A673 (cell line): ENCODE measurements at regions not wholly inside any gene's neighbourhood (a gene's known extent, or its start where the extent isn't known, plus 50 kb on each side); places are given as distances from the start of the nearest gene placed in this dataset.

Source experiments
- EZH2 ChIP-seq: fragments of 200-600 bp; sonication (generic); IDR thresholded peaks from 2 replicates; pipeline ENCODE4 v1.6.1; 2017; ENCODE audit warnings: borderline replicate concordance, low read depth, mild to moderate bottlenecking, mixed read lengths, antibody characterized with exemption, low read length; ENCODE audit not compliant: poor library complexity, severe bottlenecking
- TF ChIP-seq, protein P1 (sequence below): fragments of 300-800, 200-600 bp; sonication (generic); conservative IDR thresholded peaks from 2 replicates; pipeline ENCODE4 v1.5.1; 2017; ENCODE audit warnings: low read depth, mild to moderate bottlenecking, antibody characterized with exemption, low read length, moderate library complexity, mixed read lengths

DNA sequence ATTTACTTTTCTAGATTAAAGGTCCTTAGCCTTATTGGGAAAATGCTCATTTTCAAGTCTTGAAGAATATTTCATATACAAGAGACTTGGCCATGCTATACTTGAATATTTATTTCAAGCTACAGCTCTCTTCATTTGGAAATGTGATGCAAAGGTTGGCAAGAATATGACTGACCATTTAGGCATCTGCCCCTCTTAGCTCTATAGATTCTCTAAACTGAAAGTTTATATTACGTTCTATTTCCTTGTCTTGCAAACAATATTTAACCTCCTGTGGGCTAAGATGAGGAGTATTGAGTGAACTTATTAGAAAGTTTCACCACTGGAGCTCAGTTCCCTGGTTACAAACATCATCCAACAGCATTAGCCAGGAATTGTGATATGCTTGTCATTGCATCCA lies 593.1 kb downstream of the MAT2B start:
- TF ChIP-seq, protein P1, sequence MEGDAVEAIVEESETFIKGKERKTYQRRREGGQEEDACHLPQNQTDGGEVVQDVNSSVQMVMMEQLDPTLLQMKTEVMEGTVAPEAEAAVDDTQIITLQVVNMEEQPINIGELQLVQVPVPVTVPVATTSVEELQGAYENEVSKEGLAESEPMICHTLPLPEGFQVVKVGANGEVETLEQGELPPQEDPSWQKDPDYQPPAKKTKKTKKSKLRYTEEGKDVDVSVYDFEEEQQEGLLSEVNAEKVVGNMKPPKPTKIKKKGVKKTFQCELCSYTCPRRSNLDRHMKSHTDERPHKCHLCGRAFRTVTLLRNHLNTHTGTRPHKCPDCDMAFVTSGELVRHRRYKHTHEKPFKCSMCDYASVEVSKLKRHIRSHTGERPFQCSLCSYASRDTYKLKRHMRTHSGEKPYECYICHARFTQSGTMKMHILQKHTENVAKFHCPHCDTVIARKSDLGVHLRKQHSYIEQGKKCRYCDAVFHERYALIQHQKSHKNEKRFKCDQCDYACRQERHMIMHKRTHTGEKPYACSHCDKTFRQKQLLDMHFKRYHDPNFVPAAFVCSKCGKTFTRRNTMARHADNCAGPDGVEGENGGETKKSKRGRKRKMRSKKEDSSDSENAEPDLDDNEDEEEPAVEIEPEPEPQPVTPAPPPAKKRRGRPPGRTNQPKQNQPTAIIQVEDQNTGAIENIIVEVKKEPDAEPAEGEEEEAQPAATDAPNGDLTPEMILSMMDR, result no peak
- TF ChIP-seq EZH2, result no peak
